Testis (tissue), 2 donors: ENCODE measurements at regions not wholly inside any gene's neighbourhood (a gene's known extent, or its start where the extent isn't known, plus 50 kb on each side); places are given as distances from the start of the nearest gene placed in this dataset.

ENCODE experiments used
- POLR2A ChIP-seq: fragments of 450-650 bp; IDR thresholded peaks from one replicate; pipeline ENCODE4 v1.6.1; 2017; ENCODE audit warnings: antibody characterized with exemption, mild to moderate bottlenecking, moderate library complexity
- TF ChIP-seq, protein P1 (sequence below), 3 experiments: fragments of 450-650 bp in 2 of 3; fragments of 200-600 bp in 1 of 3; sonication (generic) in 1 of 3; IDR thresholded peaks; one replicate each; pipeline ENCODE4 v1.5.1; 2016 to 2019; ENCODE audit warnings: antibody characterized with exemption in 3 of 3, mild to moderate bottlenecking in 2 of 3, moderate library complexity in 1 of 3

- TF ChIP-seq, protein P1, sequence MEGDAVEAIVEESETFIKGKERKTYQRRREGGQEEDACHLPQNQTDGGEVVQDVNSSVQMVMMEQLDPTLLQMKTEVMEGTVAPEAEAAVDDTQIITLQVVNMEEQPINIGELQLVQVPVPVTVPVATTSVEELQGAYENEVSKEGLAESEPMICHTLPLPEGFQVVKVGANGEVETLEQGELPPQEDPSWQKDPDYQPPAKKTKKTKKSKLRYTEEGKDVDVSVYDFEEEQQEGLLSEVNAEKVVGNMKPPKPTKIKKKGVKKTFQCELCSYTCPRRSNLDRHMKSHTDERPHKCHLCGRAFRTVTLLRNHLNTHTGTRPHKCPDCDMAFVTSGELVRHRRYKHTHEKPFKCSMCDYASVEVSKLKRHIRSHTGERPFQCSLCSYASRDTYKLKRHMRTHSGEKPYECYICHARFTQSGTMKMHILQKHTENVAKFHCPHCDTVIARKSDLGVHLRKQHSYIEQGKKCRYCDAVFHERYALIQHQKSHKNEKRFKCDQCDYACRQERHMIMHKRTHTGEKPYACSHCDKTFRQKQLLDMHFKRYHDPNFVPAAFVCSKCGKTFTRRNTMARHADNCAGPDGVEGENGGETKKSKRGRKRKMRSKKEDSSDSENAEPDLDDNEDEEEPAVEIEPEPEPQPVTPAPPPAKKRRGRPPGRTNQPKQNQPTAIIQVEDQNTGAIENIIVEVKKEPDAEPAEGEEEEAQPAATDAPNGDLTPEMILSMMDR (IDR thresholded peaks at IDR 0.05), result no peak
- TF ChIP-seq POLR2A, result no peak
Observed at GRCh38 chr10:81157681-81158080, 620.0 kb downstream of the SH2D4B start.
